ENCODE measurements at regions not wholly inside any gene's neighbourhood (a gene's known extent, or its start where the extent isn't known, plus 50 kb on each side); places are given as distances from the start of the nearest gene placed in this dataset.

DNA sequence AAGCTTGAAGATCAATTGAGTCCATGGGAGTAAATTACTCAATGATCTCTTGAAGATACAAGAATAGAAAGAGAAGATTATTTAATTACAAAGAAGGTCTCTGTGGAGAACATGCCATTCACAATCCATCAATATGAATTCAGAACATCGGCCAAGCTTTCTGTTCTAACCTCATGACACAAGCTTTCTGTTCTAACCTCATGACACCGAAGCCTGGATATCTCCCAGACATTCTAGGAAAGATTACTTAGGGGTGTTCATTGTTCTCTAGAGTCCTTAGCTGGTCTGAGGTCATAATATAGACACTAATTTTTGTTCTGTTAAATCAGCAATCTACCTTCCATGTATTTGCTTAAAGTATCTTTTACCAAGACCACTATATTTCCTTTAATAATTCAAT, 95.5 kb downstream of the RDH14 start:
- DNase-seq: no peak

- DNase-seq: no peak
Measured at GRCh38 chr2:18456026-18456425, 104.4 kb downstream of the RDH14 start.

DNA sequence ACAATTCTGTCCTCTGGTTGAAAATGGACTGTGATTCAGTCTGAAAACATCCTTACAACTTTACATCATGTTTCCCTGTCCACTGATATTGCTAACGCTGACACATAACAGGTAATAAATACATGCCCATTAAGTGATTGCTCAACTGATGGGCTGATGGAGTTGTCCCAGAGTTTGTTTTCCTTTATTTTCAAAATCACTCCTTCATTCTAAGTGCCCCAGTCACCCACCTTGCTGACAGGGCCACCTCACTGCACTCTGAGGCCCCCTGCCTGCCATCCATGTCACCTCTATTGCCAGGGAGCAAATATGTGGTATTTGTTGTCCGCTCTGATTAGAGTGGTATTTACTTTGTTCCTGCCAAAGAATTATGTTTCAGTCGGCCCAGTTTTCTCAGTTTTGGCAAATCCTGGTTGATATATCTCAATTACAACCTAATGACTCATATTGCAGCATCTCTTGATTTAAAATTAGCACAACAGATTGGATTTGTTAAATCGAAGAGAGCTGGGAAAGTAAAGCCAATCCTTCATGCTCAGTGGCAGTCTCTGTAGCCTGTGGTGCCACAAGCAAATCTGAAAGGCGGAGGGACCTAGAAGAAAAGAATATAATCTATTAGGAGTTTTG, 105.1 kb downstream of the RDH14 start:
- DNase-seq: no peak

- no peak for DNase-seq
Measured at GRCh38 chr2:18454692-18455235, 105.7 kb downstream of the RDH14 start.

- no peak for DNase-seq
Measured at GRCh38 chr2:18446715-18447114, 113.7 kb downstream of the RDH14 start.

GRCh38 chr2:18445433-18446320, 114.8 kb downstream of the RDH14 start:
- no peak for DNase-seq

- DNase-seq: no peak
Measured at GRCh38 chr2:18444806-18445205, 115.6 kb downstream of the RDH14 start.

DNA sequence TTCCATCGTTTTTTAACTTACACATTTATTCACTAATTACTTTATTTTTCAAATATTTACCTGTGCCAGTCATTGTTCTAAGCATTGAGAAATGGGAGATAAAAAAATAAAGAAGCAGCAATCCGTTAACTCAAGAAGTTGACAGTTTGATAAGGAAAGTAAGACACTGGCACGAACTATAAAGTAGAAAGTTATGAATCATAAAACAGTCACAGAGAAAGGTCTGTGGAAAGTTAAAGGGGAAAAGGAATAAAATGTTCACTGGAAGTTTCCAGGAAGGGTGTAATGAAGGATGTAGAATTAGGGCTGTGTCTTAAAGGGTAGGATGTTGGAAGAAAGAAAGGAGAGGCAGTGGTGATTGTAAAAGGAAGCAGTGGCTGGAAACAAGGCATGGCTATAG, 118.9 kb downstream of the RDH14 start:
- DNase-seq: no peak

DNA sequence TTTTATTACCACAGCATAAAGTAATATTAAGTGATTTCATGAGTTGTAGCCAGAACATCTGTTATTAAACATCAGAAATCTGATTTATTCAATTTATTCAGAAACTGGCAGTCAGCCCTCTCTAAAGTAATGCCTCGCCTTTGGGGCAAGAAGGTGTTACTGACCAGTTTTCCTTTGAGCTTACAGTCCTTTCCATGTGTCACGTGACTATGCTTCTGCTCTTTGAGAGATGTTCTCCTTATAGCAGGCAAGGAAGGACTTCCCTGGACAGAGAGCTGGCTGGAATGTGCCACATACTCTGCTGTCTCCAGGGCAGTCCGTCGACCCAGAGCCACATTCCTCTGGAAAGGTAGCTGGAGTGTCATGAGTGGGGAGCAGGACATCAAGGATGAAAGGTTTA, 119.7 kb downstream of the RDH14 start:
- no peak for DNase-seq

GRCh38 chr2:18440141-18440661, 120.3 kb downstream of the RDH14 start:
- DNase-seq: no peak

GRCh38 chr2:18439716-18440115, 120.7 kb downstream of the RDH14 start:
- no peak for DNase-seq

DNA sequence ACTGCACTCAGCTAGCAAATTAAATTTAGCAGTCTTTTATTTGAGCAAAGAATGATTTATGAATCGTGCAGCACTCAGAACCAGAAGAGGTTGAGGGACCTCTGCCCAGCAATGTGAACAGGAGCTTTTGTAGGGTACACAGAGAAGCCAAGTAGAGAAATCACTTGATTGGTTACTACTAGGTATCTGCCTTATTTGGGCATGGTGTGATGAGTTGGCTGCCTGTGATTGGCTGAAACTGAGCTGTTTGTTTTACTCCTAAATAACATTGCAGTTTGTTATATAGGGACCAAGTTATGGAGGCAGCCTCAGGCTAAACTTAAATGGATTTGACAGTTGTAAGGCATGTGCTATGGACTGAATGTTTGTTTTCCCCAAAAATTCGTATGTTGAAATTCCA, 122.5 kb downstream of the RDH14 start:
- DNase-seq: no peak

- DNase-seq: no peak
Measured at GRCh38 chr2:18436503-18437005, 123.9 kb downstream of the RDH14 start.

GRCh38 chr2:18435426-18436037, 124.9 kb downstream of the RDH14 start:
- DNase-seq: peak; percentile 12

DNA sequence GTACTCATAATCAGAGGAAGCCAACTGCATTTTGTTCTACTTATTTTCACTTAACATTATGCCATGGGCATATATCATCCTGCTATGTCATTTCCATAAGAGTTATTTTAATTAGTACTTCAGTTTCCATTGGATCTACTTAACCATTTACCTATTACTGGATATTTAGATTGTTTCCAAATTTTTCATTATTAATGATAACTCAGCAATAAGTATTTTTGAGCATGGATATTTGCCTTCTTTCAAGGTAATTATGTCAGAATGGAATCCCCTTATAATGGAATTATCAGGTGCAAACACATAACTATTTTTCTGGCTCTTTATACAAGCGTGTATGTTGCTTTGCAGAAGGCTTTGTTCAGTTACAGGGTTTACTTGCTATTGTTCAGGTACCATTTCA, 126.6 kb downstream of the RDH14 start:
- DNase-seq: no peak

DNA sequence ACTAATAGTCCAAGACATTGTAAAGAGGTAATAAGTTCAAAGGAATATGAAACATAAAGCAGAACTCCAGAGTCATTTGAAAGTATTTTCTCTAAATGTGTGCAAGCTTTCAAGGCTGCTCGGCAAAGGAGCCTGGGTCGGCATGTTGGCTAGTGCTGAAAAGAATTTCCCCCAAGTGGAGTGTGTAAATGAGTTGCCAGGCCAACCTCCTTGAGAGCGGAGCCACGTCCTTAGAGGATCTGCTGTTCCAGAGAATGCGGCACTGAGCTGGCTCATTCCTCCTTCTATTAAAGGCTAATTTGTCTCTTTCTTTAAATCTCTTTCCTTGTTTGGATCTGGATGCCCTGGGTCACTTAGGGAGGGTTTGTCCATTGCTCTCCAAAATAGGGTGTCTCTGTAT, 127.5 kb downstream of the RDH14 start:
- DNase-seq: no peak

DNA sequence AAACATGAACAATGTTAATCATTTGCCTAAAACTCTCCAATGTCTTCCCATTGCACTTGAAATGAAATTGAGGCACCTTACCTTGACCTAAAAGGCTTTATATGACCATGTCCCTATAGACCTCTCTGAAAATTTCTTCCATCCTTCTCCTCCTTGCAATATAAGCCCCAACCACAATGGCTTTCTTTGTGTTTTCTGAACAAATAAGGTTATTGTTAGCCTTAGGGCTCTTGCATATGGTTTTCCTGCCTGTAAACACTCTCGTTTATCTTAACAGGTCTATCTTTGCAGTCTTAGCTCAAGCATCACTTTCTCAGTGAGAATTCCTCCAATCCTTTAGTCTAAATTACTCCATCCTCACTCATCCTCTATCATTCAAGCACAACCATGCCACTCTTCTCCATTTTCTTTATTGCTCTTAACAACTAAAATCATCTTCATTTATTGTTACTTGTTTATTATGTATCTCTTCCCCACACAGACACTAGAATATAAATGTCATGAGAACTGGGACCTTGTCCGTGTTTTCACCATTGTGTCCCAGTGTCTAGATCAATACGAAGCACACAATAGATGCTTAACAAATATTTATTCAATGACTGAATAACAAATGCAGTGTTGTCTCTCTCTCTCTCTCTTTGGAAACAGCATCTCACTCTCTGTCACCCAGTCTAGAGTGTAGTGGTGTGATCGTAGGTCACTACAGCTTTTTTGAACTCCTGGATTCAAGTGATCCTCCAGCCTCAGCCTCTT, 129.3 kb downstream of the RDH14 start:
- no peak for DNase-seq

DNA sequence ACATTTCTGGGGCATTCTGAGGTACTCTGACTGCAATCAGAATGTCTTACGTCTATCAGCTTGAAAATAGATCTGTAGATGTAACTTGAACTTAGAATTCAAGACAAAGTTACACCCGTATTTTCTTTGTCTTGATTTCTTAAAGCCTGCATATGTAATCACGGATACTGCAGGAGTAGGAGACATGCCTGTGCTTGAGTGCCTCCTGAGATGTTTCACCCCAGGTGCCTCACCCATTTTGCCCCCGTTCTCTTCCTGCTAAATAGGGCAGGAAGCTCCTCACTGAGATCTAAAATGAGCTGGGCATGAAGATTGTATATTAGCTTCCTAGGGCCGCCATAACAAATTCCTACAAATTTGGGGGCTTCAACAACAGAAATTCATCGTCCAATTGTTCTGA, 131.9 kb downstream of the RDH14 start:
- no peak for DNase-seq

DNA sequence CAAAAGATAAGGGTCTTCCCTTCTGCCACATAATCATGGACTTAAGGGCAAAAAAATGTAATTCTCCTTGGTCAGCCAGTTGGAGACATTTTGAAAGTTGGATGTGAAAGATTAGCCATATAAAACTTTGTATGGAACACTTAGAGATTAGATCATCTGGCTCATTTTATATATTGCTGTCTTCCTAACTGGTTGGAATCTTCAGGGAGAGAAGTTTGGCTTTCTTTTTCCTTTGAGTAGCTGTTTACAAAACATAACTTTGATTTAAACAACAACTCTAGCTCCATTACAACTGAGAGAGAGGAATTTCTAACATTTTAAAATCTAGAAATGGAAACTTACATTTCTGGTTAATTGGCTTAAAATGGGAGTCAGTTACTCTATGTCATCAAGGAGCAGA, 132.7 kb downstream of the RDH14 start:
- DNase-seq: no peak

DNA sequence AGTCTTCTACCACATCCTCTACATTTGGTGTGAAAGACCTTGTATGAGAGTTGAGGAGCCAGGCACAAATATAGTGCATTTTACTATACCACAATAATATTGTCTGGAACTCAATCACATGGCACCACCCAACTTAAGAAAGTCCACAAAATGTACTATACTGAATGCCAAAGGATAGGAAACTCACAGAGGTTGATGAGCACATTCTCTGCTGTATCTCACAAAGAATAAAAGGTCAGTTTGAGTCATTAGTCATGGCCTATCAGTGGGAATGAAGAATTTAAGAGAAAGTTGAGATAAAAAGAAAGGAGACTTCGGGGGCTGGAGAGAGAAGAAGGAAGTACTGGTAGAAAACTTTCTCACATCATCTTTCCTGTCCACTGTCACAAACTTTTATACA, 134.3 kb downstream of the RDH14 start:
- DNase-seq: no peak

DNA sequence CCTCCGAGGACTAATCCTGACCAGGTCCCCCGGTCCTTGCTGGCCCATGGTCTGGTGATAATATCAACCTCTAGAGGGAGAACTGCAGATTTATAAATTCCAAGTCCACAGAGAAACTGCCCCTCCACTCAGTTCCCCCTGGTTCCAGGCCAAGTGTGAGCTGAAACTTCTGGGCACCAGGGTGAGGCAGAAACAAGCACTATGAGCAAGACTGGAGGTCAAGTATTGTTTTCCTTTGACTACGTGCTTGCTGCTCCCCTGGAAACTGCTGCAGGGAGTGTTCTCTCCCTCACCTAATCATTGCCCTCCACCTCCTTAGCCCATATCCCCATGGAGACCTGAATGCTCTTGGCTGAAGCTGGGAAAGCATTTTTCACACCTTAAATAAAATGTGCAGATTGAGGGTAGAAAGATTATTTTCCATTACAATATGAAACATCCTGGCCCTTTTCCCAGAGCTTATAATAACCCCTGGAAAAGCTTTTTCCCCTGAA, 135.2 kb downstream of the RDH14 start:
- DNase-seq: no peak

- DNase-seq: no peak
Measured at GRCh38 chr2:18423636-18424035, 136.8 kb downstream of the RDH14 start.
